ENCODE measurements at regions not wholly inside any gene's neighbourhood (a gene's known extent, or its start where the extent isn't known, plus 50 kb on each side); places are given as distances from the start of the nearest gene placed in this dataset.

DNA sequence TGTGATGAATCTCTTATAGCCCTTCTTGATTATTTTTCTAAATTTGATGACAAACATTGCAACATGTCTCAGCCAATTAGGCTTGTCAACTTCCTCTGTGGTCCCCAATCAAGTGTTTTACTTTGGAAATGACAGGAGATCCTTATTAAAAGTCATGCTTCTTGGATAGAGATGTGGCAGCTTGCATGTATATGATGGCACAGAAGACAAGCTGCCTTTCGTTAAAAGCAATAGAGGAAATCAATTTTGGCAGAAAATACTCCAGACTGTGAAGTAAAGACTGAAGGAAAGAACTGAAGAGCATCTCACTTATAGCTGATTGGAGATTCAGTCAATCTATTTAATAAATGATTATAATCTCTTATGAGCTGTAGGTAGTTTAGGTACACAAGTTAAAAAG lies 419.6 kb downstream of the PCDH7 start:
- TF ChIP-seq POLR2A (IDR thresholded peaks at IDR 0.05; ENCODE audit: low read depth, low read length) (no peak), POLR2AphosphoS5 (IDR thresholded peaks at IDR 0.05; ENCODE audit: low read depth, low read length) (no peak)
